ENCODE measurements at regions not wholly inside any gene's neighbourhood (a gene's known extent, or its start where the extent isn't known, plus 50 kb on each side); places are given as distances from the start of the nearest gene placed in this dataset.

DNA sequence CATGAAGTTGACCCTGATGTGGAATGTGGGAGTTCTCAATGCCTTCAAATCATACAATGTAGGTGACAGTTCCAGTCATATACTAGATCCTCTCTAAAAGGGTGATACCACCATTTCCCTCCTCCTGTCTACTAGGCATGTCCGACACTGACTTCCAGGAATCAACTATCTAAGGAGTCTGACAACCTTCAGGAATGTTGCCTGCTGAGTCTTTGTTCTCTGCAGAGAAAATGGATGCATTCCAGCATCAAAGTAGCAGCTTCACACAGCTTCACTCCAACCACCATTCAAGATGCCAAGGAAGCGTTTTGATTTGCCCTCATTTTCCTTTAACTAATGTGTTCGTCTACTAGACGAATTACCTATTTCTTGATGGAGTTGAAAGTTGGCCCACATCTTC, 530.2 kb downstream of the EBF1 start:
- TF ChIP-seq, protein P1, sequence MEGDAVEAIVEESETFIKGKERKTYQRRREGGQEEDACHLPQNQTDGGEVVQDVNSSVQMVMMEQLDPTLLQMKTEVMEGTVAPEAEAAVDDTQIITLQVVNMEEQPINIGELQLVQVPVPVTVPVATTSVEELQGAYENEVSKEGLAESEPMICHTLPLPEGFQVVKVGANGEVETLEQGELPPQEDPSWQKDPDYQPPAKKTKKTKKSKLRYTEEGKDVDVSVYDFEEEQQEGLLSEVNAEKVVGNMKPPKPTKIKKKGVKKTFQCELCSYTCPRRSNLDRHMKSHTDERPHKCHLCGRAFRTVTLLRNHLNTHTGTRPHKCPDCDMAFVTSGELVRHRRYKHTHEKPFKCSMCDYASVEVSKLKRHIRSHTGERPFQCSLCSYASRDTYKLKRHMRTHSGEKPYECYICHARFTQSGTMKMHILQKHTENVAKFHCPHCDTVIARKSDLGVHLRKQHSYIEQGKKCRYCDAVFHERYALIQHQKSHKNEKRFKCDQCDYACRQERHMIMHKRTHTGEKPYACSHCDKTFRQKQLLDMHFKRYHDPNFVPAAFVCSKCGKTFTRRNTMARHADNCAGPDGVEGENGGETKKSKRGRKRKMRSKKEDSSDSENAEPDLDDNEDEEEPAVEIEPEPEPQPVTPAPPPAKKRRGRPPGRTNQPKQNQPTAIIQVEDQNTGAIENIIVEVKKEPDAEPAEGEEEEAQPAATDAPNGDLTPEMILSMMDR (IDR thresholded peaks at IDR 0.05; ENCODE audit: insufficient read depth, low read length) = no peak
- TF ChIP-seq REST (IDR thresholded peaks at IDR 0.05; ENCODE audit: insufficient replicate concordance, low read depth) (no peak), POLR2AphosphoS5 (IDR thresholded peaks at IDR 0.05; ENCODE audit: low read depth) (no peak)
- Histone ChIP-seq H3K4me3 (replicated peaks; ENCODE audit: insufficient read depth, low read length) (no peak overlapping the region), H3K27me3 (ENCODE audit: insufficient read depth, poor library complexity, severe bottlenecking) (no peaks in the 10 kb centered on the region), H3K27ac (replicated peaks) (no peak overlapping the region)
- DNase-seq (ENCODE audit: low read depth in 1 of 2, low spot score in 1 of 2) = no peak

DNA sequence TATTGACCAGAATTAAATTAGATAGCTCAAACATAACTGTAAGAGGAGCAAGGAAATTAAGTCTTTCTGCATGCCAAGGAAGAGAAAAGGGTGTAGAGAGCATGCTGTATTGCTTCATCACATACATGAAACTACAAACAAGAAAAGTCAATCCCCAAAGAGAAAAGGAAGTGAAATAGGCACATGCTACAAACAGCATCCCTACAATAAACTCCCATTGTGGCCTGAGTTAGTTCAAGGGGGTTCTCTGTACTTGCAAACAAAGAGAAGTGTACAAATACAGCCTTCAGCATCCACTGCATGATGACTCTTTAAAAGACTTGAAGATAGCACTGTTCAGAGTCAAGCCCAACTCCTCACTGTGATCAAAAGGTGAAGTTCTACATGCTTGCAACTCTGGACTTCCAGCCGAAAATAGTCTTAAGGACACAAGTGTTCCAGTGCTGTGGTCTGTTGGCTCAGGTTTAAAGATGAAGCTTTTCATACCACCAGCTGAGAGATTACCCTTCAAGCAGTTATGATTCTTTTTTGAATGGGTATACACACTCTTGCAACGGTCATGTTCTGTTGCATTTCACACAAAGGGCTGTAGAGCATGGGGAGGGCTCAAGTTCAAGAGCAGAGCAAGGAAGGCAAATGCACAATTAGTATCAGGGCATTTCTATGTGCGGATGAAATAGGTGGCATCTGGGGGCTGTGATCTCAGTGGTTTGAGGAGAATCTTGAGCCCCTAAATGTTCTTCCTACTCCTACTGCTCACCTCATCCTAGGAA, 534.5 kb downstream of the EBF1 start:
- H3K4me3 ChIP-seq (replicated peaks; ENCODE audit: insufficient read depth, low read length) = no peak overlapping the region
- no peak for DNase-seq (ENCODE audit: low read depth in 1 of 2, low spot score in 1 of 2)
- TF ChIP-seq GABPA (IDR thresholded peaks at IDR 0.05; ENCODE audit: low read depth) (no peak), SPI1 (IDR thresholded peaks at IDR 0.05; ENCODE audit: borderline replicate concordance, low read depth) (no peak), REST (IDR thresholded peaks at IDR 0.05; ENCODE audit: insufficient replicate concordance, low read depth) (no peak), POLR2AphosphoS5 (IDR thresholded peaks at IDR 0.05; ENCODE audit: low read depth) (no peak)
- TF ChIP-seq, protein P1 (IDR thresholded peaks at IDR 0.05; ENCODE audit: insufficient read depth, low read length) = no peak
- H3K27ac ChIP-seq (replicated peaks) = no peak overlapping the region
- no peaks in the 10 kb centered on the region for H3K27me3 ChIP-seq (ENCODE audit: insufficient read depth, poor library complexity, severe bottlenecking)

DNA sequence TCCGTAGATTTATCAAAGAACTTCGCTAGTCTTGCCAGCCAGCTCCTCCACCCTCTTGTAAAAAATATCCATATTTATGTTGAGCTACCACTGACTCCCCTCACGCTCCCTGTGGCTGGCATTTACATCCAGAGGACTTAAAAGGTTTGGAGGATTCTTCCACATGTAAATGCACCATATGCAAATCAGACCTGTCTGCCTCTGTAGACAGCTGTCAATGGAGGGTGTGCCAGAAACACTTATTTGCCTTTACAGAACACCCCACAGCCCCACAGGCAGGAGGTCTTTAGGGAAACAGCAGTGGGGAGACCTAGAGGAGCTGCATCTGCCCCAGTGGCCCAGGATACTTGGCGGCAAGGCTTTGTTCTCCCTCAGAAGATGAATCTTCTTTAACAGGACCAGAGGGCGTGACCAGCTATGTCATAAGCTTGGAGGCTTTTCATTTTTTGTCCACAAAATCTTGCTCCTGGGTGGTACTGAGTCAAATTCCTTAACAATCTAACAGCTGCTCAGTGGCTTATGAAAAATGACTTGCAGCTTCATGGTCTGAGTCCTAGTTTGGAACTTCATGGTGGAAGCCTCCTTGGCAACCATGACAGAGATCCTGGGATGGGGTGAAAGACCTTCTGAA, 535.8 kb downstream of the EBF1 start:
- DNase-seq (ENCODE audit: low read depth in 1 of 2, low spot score in 1 of 2) = no peak
- no peak overlapping the region for H3K27ac ChIP-seq (replicated peaks)
- TF ChIP-seq GABPA (IDR thresholded peaks at IDR 0.05; ENCODE audit: low read depth) = no peak
- TF ChIP-seq, protein P1 (IDR thresholded peaks at IDR 0.05; ENCODE audit: insufficient read depth, low read length) = no peak
- TF ChIP-seq REST (IDR thresholded peaks at IDR 0.05; ENCODE audit: insufficient replicate concordance, low read depth) = no peak
- TF ChIP-seq SPI1 (IDR thresholded peaks at IDR 0.05; ENCODE audit: borderline replicate concordance, low read depth) = no peak
- no peak for TF ChIP-seq POLR2AphosphoS5 (IDR thresholded peaks at IDR 0.05; ENCODE audit: low read depth)
- H3K4me3 ChIP-seq (replicated peaks; ENCODE audit: insufficient read depth, low read length) = no peak overlapping the region
- H3K27me3 ChIP-seq (ENCODE audit: insufficient read depth, poor library complexity, severe bottlenecking) = no peaks in the 10 kb centered on the region

Data from HL-60 (cell line).